ENCODE measurements at regions not wholly inside any gene's neighbourhood (a gene's known extent, or its start where the extent isn't known, plus 50 kb on each side); places are given as distances from the start of the nearest gene placed in this dataset.

DNA sequence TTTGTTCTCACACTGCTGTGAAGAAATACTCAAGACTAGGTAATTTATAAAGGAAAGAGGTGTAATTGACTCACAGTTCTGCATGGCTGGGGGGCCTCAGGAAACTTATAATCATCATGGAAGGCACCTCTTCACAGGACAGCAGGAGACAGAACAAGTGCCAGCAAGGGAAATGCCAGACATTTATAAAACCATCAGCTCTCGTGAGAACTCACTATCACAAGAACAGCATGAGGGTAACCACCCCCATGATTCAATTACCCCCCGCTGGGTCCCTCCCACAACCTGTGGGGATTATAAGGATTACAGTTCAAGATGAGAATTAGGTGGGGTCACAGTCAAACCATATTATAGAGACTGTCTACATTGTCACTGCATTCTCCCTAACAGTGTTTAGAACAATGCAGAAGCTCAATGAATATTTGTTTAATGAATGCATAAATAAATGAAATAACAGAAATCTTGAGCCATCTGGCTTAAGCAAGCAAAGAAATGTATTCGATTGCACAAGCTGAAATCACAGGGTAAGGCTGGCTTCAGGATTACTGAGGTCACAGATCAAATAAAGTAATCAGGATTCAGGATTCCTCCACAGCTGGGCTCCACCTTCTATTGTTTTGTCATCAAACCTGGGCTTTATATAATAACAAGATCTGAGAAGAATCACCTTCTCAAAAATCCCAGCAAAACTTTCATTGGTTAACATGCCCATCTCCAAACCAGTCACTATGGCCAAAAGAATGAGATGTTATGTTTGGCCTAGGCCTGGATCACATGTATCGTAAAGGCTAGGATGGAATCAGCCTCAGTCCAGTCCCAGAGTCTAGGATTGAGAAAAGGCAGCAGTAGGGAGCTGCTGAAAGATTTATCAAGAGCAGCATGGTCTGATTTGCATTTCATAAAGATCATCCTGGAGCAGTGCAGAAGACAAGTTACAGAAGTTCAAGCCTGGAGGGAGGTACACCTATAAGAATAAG, 137.8 kb upstream of the UBASH3B start:
- Mint-ChIP-seq H3K36me3 (ENCODE audit: low read depth) (no peaks in the 10 kb centered on the region), H3K4me3 (ENCODE audit: unreplicated experiment) (no peak overlapping the region), H3K27me3 (ENCODE audit: low read depth) (no peaks in the 10 kb centered on the region), H3K27ac (ENCODE audit: unreplicated experiment) (no peak overlapping the region), H3K4me1 (ENCODE audit: low read depth) (no peaks in the 10 kb centered on the region), H3K9me3 (ENCODE audit: low read depth) (no peaks in the 10 kb centered on the region)
- TF ChIP-seq, protein P1, sequence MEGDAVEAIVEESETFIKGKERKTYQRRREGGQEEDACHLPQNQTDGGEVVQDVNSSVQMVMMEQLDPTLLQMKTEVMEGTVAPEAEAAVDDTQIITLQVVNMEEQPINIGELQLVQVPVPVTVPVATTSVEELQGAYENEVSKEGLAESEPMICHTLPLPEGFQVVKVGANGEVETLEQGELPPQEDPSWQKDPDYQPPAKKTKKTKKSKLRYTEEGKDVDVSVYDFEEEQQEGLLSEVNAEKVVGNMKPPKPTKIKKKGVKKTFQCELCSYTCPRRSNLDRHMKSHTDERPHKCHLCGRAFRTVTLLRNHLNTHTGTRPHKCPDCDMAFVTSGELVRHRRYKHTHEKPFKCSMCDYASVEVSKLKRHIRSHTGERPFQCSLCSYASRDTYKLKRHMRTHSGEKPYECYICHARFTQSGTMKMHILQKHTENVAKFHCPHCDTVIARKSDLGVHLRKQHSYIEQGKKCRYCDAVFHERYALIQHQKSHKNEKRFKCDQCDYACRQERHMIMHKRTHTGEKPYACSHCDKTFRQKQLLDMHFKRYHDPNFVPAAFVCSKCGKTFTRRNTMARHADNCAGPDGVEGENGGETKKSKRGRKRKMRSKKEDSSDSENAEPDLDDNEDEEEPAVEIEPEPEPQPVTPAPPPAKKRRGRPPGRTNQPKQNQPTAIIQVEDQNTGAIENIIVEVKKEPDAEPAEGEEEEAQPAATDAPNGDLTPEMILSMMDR (IDR thresholded peaks at IDR 0.05) = no peak
- no peak for DNase-seq (ENCODE audit: low spot score)

DNA sequence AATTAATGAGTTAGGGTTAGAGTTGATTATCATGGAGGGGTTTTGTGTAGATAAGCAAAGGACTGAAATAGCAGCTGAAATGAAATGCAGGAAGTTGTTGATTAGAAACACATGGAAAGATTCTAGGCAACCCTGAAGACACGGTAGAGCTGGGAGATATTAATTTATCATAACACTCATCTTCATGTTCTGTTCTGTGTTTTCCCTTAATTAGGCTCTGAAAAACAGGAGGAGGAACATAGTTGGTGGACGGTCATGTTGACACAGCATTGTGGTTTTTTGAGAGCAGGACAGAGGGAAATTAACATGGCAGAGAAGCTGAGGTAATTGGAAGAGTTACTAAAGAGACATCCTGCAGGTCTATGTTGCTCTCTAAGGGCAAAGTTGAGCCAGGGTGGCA, 138.8 kb upstream of the UBASH3B start:
- no peak for DNase-seq (ENCODE audit: low spot score)
- Mint-ChIP-seq H3K4me3 (ENCODE audit: unreplicated experiment) (no peak overlapping the region), H3K4me1 (ENCODE audit: low read depth) (no peaks in the 10 kb centered on the region), H3K36me3 (ENCODE audit: low read depth) (no peaks in the 10 kb centered on the region), H3K9me3 (ENCODE audit: low read depth) (no peaks in the 10 kb centered on the region), H3K27me3 (ENCODE audit: low read depth) (no peaks in the 10 kb centered on the region), H3K27ac (ENCODE audit: unreplicated experiment) (no peak overlapping the region)
- TF ChIP-seq, protein P1 (IDR thresholded peaks at IDR 0.05) = no peak

DNA sequence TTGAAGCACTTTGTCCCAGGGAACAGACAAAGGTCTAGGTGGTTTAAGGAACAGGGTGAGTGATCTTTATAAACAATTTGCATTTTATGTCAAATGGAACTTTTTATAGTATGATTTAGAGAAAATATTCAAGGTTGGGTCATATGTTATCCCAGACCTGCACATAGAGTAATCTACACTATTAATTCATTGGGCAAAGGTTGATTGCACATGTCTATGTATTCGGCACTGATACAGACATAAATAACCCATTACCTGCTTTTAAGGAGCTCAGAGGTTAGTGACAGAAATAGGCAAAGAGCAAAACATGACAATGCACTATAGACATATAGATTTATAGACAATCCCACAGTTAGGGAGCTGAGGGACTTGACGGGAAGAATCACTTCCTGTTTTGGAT, 141.5 kb upstream of the UBASH3B start:
- Mint-ChIP-seq H3K4me1 (ENCODE audit: low read depth) (no peaks in the 10 kb centered on the region), H3K27ac (ENCODE audit: unreplicated experiment) (no peak overlapping the region), H3K9me3 (ENCODE audit: low read depth) (no peaks in the 10 kb centered on the region), H3K4me3 (ENCODE audit: unreplicated experiment) (no peak overlapping the region), H3K27me3 (ENCODE audit: low read depth) (no peaks in the 10 kb centered on the region), H3K36me3 (ENCODE audit: low read depth) (no peaks in the 10 kb centered on the region)
- no peak for DNase-seq (ENCODE audit: low spot score)
- TF ChIP-seq, protein P1 (IDR thresholded peaks at IDR 0.05) = no peak

DNA sequence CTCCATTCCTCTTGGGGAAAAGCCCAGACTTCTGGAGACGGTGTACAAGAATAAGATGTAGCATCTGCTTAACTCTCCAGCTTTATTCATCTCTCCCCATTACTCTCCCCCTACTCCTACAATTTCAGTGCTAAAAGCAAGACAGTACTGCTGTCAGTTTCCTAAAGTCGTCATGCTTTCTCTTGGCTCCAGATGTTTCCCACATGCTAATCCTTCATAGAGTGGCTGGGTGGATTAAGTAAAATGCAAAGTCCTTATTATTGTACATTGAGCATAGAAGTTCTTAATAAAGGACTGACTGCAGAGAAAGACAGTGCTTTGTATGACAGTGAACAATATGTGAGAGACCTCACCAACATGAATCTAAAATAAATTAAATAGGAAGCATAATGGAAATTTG, 142.2 kb upstream of the UBASH3B start:
- no peaks in the 10 kb centered on the region for H3K9me3 Mint-ChIP-seq (ENCODE audit: low read depth)
- TF ChIP-seq, protein P1 (IDR thresholded peaks at IDR 0.05) = no peak
- H3K27me3 Mint-ChIP-seq (ENCODE audit: low read depth) = no peaks in the 10 kb centered on the region
- no peak for DNase-seq (ENCODE audit: low spot score)
- no peak overlapping the region for H3K4me3 Mint-ChIP-seq (ENCODE audit: unreplicated experiment)
- no peaks in the 10 kb centered on the region for H3K4me1 Mint-ChIP-seq (ENCODE audit: low read depth)
- H3K27ac Mint-ChIP-seq (ENCODE audit: unreplicated experiment) = no peak overlapping the region
- no peaks in the 10 kb centered on the region for H3K36me3 Mint-ChIP-seq (ENCODE audit: low read depth)

DNA sequence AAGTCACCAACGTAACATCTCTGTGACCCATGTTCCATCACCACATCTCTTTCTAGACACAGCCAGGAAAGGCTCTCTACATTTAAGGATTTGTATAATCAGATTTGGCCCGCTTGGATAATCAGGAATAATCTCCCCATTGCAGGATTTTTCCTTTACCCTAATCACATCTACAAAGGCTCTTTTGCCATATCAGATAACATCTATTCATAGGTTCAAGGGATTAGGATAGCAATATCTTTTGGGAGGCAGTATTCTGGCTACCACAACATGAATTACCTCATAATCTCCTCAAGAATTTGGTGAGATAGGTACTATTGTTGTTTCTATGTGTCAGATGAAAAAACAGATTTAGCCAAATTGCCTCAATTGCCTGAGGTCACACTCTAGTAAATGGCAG, 142.8 kb upstream of the UBASH3B start:
- TF ChIP-seq, protein P1 (IDR thresholded peaks at IDR 0.05) = no peak
- no peak for DNase-seq (ENCODE audit: low spot score)
- Mint-ChIP-seq H3K36me3 (ENCODE audit: low read depth) (no peaks in the 10 kb centered on the region), H3K27ac (ENCODE audit: unreplicated experiment) (no peak overlapping the region), H3K4me3 (ENCODE audit: unreplicated experiment) (no peak overlapping the region), H3K4me1 (ENCODE audit: low read depth) (no peaks in the 10 kb centered on the region), H3K27me3 (ENCODE audit: low read depth) (no peaks in the 10 kb centered on the region), H3K9me3 (ENCODE audit: low read depth) (no peaks in the 10 kb centered on the region)

All from chondrocyte (in vitro differentiated cells).